Activated CD8-positive, alpha-beta T cell treated with anti-CD3 and anti-CD28 coated beads for 36 hours (primary cell): ENCODE measurements at regions not wholly inside any gene's neighbourhood (a gene's known extent, or its start where the extent isn't known, plus 50 kb on each side); places are given as distances from the start of the nearest gene placed in this dataset.

Source experiments
- ATAC-seq: fragments of 200-7000 bp; cut with Tn5 transposase; one replicate; pipeline ENCODE4 v1.10.0; 2021; ENCODE audit warnings: mild to moderate bottlenecking, moderate library complexity
- CTCF ChIA-PET: fragments of 350-600 bp; sonication (Branson Sonifier 250); formaldehyde crosslinking; loops from one replicate; lab custom pipeline; 2021; ENCODE audit warnings: antibody characterized with exemption; lab: Charles Lee
- POLR2A ChIA-PET: fragments of 350-600 bp; sonication (Branson Sonifier 250); formaldehyde crosslinking; loops from one replicate; lab custom pipeline; 2021; ENCODE audit warnings: antibody characterized with exemption; lab: Charles Lee
- DNase-seq: peaks from one replicate; pipeline ENCODE4 v3.0.0-alpha.2; 2020
- H3K27ac Mint-ChIP-seq: one replicate; pipeline ENCODE4 v1.8.0; 2021; ENCODE audit warnings: mild to moderate bottlenecking, mixed read lengths
- H3K27me3 Mint-ChIP-seq: one replicate; pipeline ENCODE4 v1.8.0; 2021; ENCODE audit warnings: mixed read lengths
- H3K36me3 Mint-ChIP-seq: one replicate; pipeline ENCODE4 v1.8.0; 2021; ENCODE audit warnings: low read depth, mixed read lengths
- H3K4me1 Mint-ChIP-seq: one replicate; pipeline ENCODE4 v1.8.0; 2021; ENCODE audit warnings: low read depth, mixed read lengths
- H3K4me3 Mint-ChIP-seq: one replicate; pipeline ENCODE4 v1.8.0; 2021; ENCODE audit warnings: mild to moderate bottlenecking, moderate library complexity, mixed read lengths
- H3K9me3 Mint-ChIP-seq: one replicate; pipeline ENCODE4 v1.8.0; 2021; ENCODE audit warnings: mixed read lengths
- CTCF ChIP-seq: fragments of 200-600 bp; IDR thresholded peaks from one replicate; pipeline ENCODE4 v1.8.0; 2022; ENCODE audit warnings: antibody characterized with exemption, mild to moderate bottlenecking
- intact Hi-C: fragments of 100-400 bp; cut with micrococcal nuclease; formaldehyde crosslinking; loops from one replicate; pipeline ENCODE4 v1.10.0; 2022

DNA sequence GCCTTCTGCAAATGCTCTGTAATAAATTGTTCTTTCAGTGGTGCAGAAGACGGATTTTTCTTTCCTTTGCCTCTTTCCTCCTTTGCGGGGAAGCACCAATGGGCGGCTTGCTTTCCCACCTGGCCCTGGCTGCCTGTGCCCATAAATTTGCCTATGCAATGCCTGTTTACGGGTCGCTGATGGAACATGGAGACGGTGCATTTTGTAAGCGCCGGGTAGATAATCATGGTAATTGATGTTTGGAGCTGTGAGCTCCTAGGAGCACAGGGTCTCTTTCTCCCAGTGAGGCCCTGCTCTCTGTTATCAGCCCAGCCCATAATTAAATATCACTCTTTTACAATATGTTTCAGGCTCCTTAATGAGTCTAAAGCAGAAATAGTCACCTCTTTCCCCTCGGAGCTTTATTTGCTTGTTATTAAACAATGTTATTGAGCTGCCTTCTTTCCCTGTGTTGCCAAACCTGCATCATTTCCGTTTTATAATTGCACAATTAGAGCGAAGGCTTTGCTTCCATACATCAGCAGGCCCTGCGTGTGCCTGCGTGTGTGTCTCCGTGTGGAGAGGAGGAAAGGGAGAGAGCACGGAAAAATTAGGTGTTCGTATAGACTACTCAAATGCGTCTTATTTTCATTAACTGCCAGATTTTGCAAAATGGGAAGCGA lies 437.4 kb upstream of the POU3F3 start:
- Mint-ChIP-seq H3K4me1 (no peaks in the 10 kb centered on the region), H3K27ac (no peak overlapping the region), H3K36me3 (no peaks in the 10 kb centered on the region), H3K27me3 (peaks cover 5% of the 10 kb centered on the region), H3K9me3 (no peaks in the 10 kb centered on the region), H3K4me3 (no peak overlapping the region)
- intact Hi-C loops = no loop called here
- ChIA-PET POLR2A (no interaction called here), CTCF (no interaction called here)
- ATAC-seq (no peak), DNase-seq (no peak)
- no peak for TF ChIP-seq CTCF

DNA sequence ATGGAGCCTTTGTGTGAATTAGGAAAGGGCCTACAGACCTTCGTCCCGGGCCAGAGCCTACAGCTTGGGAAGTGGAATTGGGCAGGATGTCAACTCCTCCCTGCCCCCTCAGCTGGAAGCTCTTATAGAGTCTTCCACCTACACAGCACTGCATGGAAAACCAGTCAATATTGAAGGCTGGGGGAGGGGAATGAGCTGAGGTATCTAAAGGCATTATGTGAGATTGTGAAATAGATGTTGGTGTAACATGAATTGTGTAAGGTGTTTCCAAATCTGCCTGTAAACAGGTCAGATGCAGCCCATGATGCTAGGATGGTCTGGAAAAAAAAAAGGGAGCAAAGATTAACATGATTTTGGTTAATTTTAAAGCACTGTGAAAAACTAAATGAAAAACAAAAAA lies 433.5 kb upstream of the POU3F3 start:
- H3K27me3 Mint-ChIP-seq = peaks cover 4% of the 10 kb centered on the region
- ChIA-PET CTCF (no interaction called here), POLR2A (no interaction called here)
- no peaks in the 10 kb centered on the region for H3K9me3 Mint-ChIP-seq
- no peak overlapping the region for H3K27ac Mint-ChIP-seq
- H3K36me3 Mint-ChIP-seq = no peaks in the 10 kb centered on the region
- DNase-seq = no peak
- intact Hi-C loops = no loop called here
- H3K4me3 Mint-ChIP-seq = no peak overlapping the region
- no peak for TF ChIP-seq CTCF
- ATAC-seq = no peak
- H3K4me1 Mint-ChIP-seq = no peaks in the 10 kb centered on the region

DNA sequence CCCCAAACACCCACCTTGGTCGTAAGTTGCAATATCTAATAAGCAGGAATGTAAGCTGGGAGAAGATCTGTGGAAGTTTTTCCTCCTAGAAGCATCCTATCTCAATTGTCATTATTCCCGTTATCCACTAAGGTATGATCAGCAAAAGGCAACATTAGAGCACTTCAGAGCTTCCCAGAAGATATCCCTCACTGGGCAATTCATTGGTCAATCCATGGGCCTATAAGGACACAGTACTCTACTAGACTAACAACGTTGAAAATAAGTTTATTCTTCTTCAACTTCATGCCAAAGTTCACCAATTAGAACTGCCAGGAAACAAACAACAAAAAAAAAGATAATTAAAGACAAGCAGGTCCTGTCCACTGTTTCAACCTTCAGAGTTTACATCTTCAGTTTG lies 433.0 kb upstream of the POU3F3 start:
- no peak overlapping the region for H3K4me3 Mint-ChIP-seq
- no peaks in the 10 kb centered on the region for H3K36me3 Mint-ChIP-seq
- TF ChIP-seq CTCF = no peak
- peaks cover 4% of the 10 kb centered on the region for H3K27me3 Mint-ChIP-seq
- no peaks in the 10 kb centered on the region for H3K4me1 Mint-ChIP-seq
- ATAC-seq = no peak
- no peaks in the 10 kb centered on the region for H3K9me3 Mint-ChIP-seq
- ChIA-PET POLR2A (no interaction called here), CTCF (no interaction called here)
- no peak overlapping the region for H3K27ac Mint-ChIP-seq
- intact Hi-C loops = no loop called here
- no peak for DNase-seq

DNA sequence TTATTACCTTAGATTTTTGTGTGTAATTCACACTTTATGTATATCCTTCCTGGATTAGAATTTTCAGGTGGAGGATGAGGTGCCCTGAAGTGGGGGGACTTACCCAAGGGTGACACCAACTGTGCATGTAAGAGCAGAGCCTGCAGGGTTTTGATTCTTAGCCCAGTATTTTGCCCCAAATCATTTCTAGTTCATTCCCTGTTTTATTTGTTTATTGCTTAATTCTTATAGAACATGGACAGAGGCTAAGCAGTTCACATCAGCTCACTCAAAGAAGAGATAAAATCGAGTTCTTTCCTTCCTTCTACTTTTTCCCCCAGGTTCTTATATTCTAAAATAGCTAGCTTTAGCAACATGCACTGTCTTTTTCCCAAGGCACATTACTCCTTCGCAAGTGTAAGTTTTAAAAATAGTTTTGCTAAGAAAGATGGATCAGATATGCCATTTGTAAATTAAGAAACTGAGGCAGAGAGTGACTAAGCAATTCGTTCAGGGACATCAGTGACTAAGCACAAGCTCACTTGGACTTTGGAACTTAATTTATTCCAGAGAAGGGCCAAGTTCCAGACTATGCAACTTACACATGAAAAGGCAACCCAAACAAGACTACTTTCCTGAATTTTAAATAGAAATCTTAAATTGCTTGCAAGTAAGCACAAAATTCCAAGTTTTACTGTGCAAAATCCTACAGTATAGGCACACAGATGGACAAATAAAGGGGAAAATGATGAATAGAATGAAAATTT lies 427.9 kb upstream of the POU3F3 start:
- ATAC-seq = no peak
- no peak for DNase-seq
- ChIA-PET POLR2A (no interaction called here), CTCF (no interaction called here)
- Mint-ChIP-seq H3K27ac (no peak overlapping the region), H3K4me3 (no peak overlapping the region), H3K27me3 (peaks cover 2% of the 10 kb centered on the region), H3K9me3 (no peaks in the 10 kb centered on the region), H3K36me3 (no peaks in the 10 kb centered on the region), H3K4me1 (no peaks in the 10 kb centered on the region)
- intact Hi-C loops = no loop called here
- TF ChIP-seq CTCF = no peak

DNA sequence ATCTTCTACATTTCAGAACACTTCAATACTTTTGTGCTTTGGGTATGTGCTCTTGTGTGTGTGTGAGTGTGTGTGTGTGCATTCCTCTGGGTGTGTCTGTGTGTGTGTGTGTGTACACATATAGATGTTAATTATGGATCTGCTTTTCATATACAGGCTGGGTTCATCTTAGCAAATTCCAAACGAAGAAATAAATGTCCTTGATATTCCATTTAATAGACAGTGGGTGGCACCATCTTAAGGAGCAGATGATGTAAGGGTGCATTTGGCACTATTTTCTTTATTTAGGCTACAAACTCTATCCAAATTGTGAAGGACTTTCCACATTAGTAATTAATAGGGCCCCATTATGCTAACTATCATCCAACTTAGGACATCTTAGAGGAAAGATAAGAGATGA lies 425.8 kb upstream of the POU3F3 start:
- ATAC-seq = no peak
- CTCF ChIA-PET = no interaction called here

More for the DNA sequence above, 425.8 kb upstream of the POU3F3 start:
- Mint-ChIP-seq H3K27me3 (peaks cover 4% of the 10 kb centered on the region), H3K4me3 (no peak overlapping the region), H3K4me1 (no peaks in the 10 kb centered on the region), H3K27ac (no peak overlapping the region), H3K36me3 (no peaks in the 10 kb centered on the region), H3K9me3 (no peaks in the 10 kb centered on the region)
- no peak for DNase-seq
- POLR2A ChIA-PET = no interaction called here
- intact Hi-C loops = no loop called here
- no peak for TF ChIP-seq CTCF
